HG02884 (cell line): ENCODE measurements at regions not wholly inside any gene's neighbourhood (a gene's known extent, or its start where the extent isn't known, plus 50 kb on each side); places are given as distances from the start of the nearest gene placed in this dataset.
"Not testable (repeated sequence)": the region's sequence is repeated elsewhere in the genome, so short reads cannot be mapped to it uniquely, and the experiment has no call there.

Source experiments
- ATAC-seq: cut with Tn5 transposase; IDR thresholded peaks from one replicate; pipeline ENCODE4 v1.9.1; 2021; ENCODE audit warnings: mild to moderate bottlenecking, moderate library complexity; ENCODE audit not compliant: unreplicated experiment

- ATAC-seq = no peak
Measured at GRCh38 chr21:27571706-27572105, 604.8 kb upstream of the ADAMTS5 start.

GRCh38 chr21:27570306-27570868, 603.5 kb upstream of the ADAMTS5 start:
- no peak for ATAC-seq

GRCh38 chr21:27569831-27570230, 602.9 kb upstream of the ADAMTS5 start:
- no peak for ATAC-seq

- ATAC-seq = no peak
Measured at GRCh38 chr21:27569091-27569490, 602.2 kb upstream of the ADAMTS5 start.

GRCh38 chr21:27567381-27567780, 600.5 kb upstream of the ADAMTS5 start:
- no peak for ATAC-seq

- no peak for ATAC-seq
Measured at GRCh38 chr21:27566521-27566920, 599.6 kb upstream of the ADAMTS5 start.

- ATAC-seq = no peak
Measured at GRCh38 chr21:27565364-27565763, 598.5 kb upstream of the ADAMTS5 start.

GRCh38 chr21:27564684-27565301, 597.9 kb upstream of the ADAMTS5 start:
- no peak for ATAC-seq

- ATAC-seq = no peak
Measured at GRCh38 chr21:27562303-27562702, 595.4 kb upstream of the ADAMTS5 start.

GRCh38 chr21:27561116-27561515, 594.2 kb upstream of the ADAMTS5 start:
- no peak for ATAC-seq

- ATAC-seq = no peak
Measured at GRCh38 chr21:27557356-27557755, 590.5 kb upstream of the ADAMTS5 start.

GRCh38 chr21:27555996-27556395, 589.1 kb upstream of the ADAMTS5 start:
- no peak for ATAC-seq

- ATAC-seq = no peak
Measured at GRCh38 chr21:27550287-27550686, 583.4 kb upstream of the ADAMTS5 start.

GRCh38 chr21:27548486-27548885, 581.6 kb upstream of the ADAMTS5 start:
- no peak for ATAC-seq

- no peak for ATAC-seq
Measured at GRCh38 chr21:27545754-27546349, 579.0 kb upstream of the ADAMTS5 start.

- not testable (repeated sequence) for ATAC-seq
Measured at GRCh38 chr21:27542126-27542525, 575.2 kb upstream of the ADAMTS5 start.

- ATAC-seq = no peak
Measured at GRCh38 chr21:27536319-27536718, 569.4 kb upstream of the ADAMTS5 start.

- no peak for ATAC-seq
Measured at GRCh38 chr21:27535188-27535587, 568.3 kb upstream of the ADAMTS5 start.

GRCh38 chr21:27534206-27534605, 567.3 kb upstream of the ADAMTS5 start:
- ATAC-seq = no peak

GRCh38 chr21:27532076-27532475, 565.2 kb upstream of the ADAMTS5 start:
- no peak for ATAC-seq

GRCh38 chr21:27528697-27529096, 561.8 kb upstream of the ADAMTS5 start:
- ATAC-seq = no peak

GRCh38 chr21:27526451-27526850, 559.6 kb upstream of the ADAMTS5 start:
- ATAC-seq = no peak

GRCh38 chr21:27525780-27526179, 558.9 kb upstream of the ADAMTS5 start:
- ATAC-seq = no peak
